Endothelial cell (in vitro differentiated cells): ENCODE measurements at regions not wholly inside any gene's neighbourhood (a gene's known extent, or its start where the extent isn't known, plus 50 kb on each side); places are given as distances from the start of the nearest gene placed in this dataset.

Source experiments
- DNase-seq: peaks from one replicate; pipeline ENCODE4 v3.0.0; 2021; ENCODE audit warnings: low spot score
- H3K27ac Mint-ChIP-seq: one replicate; pipeline ENCODE4 v1.8.0; 2021; ENCODE audit warnings: mixed read lengths, inconsistent platforms; ENCODE audit not compliant: unreplicated experiment
- H3K27me3 Mint-ChIP-seq: one replicate; pipeline ENCODE4 v1.8.0; 2021; ENCODE audit warnings: mild to moderate bottlenecking, moderate library complexity, mixed read lengths, inconsistent platforms; ENCODE audit not compliant: unreplicated experiment
- H3K36me3 Mint-ChIP-seq: one replicate; pipeline ENCODE4 v1.8.0; 2021; ENCODE audit warnings: mild to moderate bottlenecking, low read depth, mixed read lengths, inconsistent platforms; ENCODE audit not compliant: unreplicated experiment
- H3K4me1 Mint-ChIP-seq: one replicate; pipeline ENCODE4 v1.8.0; 2021; ENCODE audit warnings: mild to moderate bottlenecking, mixed read lengths, inconsistent platforms; ENCODE audit not compliant: unreplicated experiment
- H3K4me3 Mint-ChIP-seq: one replicate; pipeline ENCODE4 v1.8.0; 2021; ENCODE audit warnings: mild to moderate bottlenecking, mixed read lengths, inconsistent platforms; ENCODE audit not compliant: unreplicated experiment
- H3K9me3 Mint-ChIP-seq: one replicate; pipeline ENCODE4 v1.8.0; 2021; ENCODE audit warnings: mixed read lengths, inconsistent platforms; ENCODE audit not compliant: unreplicated experiment
- TF ChIP-seq, protein P1 (sequence below): fragments of 200-600 bp; sonication (generic); IDR thresholded peaks from one replicate; pipeline ENCODE4 v1.5.0; 2021; ENCODE audit warnings: antibody characterized with exemption; ENCODE audit not compliant: unreplicated experiment

DNA sequence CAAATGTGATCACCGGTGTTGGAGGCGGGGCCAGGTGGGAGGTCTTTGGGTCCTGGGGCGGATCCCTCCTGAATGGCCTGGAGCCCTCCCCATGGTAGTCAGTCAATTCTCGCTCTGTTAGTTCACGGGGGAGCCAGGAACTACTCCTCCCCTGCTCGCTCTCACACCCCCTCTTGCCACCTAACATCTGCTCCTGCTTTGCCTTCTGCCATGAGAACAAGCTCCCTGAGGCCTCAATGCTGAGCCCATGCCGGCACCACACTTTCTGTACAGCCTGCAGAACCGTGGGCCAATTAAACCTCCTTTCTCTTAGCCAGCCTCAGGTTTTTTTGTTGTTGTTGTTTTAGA, 135.7 kb downstream of the SHANK2 start:
- Mint-ChIP-seq H3K27me3 (peaks cover 3% of the 10 kb centered on the region), H3K36me3 (peaks cover 6% of the 10 kb centered on the region), H3K4me3 (no peak overlapping the region), H3K27ac (no peak overlapping the region), H3K4me1 (no peaks in the 10 kb centered on the region), H3K9me3 (no peaks in the 10 kb centered on the region)
- TF ChIP-seq, protein P1, sequence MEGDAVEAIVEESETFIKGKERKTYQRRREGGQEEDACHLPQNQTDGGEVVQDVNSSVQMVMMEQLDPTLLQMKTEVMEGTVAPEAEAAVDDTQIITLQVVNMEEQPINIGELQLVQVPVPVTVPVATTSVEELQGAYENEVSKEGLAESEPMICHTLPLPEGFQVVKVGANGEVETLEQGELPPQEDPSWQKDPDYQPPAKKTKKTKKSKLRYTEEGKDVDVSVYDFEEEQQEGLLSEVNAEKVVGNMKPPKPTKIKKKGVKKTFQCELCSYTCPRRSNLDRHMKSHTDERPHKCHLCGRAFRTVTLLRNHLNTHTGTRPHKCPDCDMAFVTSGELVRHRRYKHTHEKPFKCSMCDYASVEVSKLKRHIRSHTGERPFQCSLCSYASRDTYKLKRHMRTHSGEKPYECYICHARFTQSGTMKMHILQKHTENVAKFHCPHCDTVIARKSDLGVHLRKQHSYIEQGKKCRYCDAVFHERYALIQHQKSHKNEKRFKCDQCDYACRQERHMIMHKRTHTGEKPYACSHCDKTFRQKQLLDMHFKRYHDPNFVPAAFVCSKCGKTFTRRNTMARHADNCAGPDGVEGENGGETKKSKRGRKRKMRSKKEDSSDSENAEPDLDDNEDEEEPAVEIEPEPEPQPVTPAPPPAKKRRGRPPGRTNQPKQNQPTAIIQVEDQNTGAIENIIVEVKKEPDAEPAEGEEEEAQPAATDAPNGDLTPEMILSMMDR = no peak
- no peak for DNase-seq

- H3K4me3 Mint-ChIP-seq = peak overlapping the region; percentile 42
- peaks cover 3% of the 10 kb centered on the region for H3K27me3 Mint-ChIP-seq
- TF ChIP-seq, protein P1 = no peak
- no peak for DNase-seq
- no peak overlapping the region for H3K27ac Mint-ChIP-seq
- H3K4me1 Mint-ChIP-seq = no peaks in the 10 kb centered on the region
- peaks cover 6% of the 10 kb centered on the region for H3K36me3 Mint-ChIP-seq
- H3K9me3 Mint-ChIP-seq = no peaks in the 10 kb centered on the region
Measured at GRCh38 chr11:71115770-71116692, 136.3 kb downstream of the SHANK2 start.

GRCh38 chr11:71114124-71114851, 138.1 kb downstream of the SHANK2 start:
- Mint-ChIP-seq H3K36me3 (peaks cover 6% of the 10 kb centered on the region), H3K27ac (no peak overlapping the region), H3K4me1 (no peaks in the 10 kb centered on the region), H3K27me3 (peaks cover 3% of the 10 kb centered on the region), H3K4me3 (peak overlapping the region; percentile 48), H3K9me3 (no peaks in the 10 kb centered on the region)
- no peak for DNase-seq
- TF ChIP-seq, protein P1 = no peak

DNA sequence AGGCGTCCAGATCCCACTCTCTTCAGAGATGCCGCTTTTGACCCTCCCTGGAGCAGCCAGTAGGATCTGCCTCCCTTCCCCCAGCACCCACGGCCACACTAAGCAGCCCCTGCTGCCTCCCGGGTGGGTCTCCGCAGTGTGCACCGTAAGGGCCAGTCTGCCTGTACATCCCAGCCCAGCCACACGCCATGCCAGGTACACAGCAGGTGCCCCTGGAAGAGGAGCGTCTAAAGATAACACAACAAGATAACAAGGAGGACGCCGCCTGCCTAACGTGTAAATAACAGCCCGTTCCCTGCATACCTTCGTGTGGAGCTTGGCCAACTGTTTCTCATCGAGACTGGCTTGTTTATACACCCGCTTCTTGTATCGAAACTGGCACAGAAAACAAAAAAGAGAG, 139.4 kb downstream of the SHANK2 start:
- peaks cover 3% of the 10 kb centered on the region for H3K27me3 Mint-ChIP-seq
- no peaks in the 10 kb centered on the region for H3K9me3 Mint-ChIP-seq
- no peak overlapping the region for H3K4me3 Mint-ChIP-seq
- peaks cover 6% of the 10 kb centered on the region for H3K36me3 Mint-ChIP-seq
- H3K27ac Mint-ChIP-seq = no peak overlapping the region
- TF ChIP-seq, protein P1 = no peak
- no peaks in the 10 kb centered on the region for H3K4me1 Mint-ChIP-seq
- no peak for DNase-seq

- H3K4me3 Mint-ChIP-seq = no peak overlapping the region
Measured at GRCh38 chr11:71112454-71112853, 139.9 kb downstream of the SHANK2 start.

More at GRCh38 chr11:71112454-71112853, 139.9 kb downstream of the SHANK2 start:
- TF ChIP-seq, protein P1 = no peak
- Mint-ChIP-seq H3K4me1 (no peaks in the 10 kb centered on the region), H3K27me3 (peaks cover 3% of the 10 kb centered on the region), H3K36me3 (peaks cover 6% of the 10 kb centered on the region), H3K9me3 (no peaks in the 10 kb centered on the region), H3K27ac (no peak overlapping the region)
- DNase-seq = no peak
